ENCODE measurements at regions not wholly inside any gene's neighbourhood (a gene's known extent, or its start where the extent isn't known, plus 50 kb on each side); places are given as distances from the start of the nearest gene placed in this dataset.

DNA sequence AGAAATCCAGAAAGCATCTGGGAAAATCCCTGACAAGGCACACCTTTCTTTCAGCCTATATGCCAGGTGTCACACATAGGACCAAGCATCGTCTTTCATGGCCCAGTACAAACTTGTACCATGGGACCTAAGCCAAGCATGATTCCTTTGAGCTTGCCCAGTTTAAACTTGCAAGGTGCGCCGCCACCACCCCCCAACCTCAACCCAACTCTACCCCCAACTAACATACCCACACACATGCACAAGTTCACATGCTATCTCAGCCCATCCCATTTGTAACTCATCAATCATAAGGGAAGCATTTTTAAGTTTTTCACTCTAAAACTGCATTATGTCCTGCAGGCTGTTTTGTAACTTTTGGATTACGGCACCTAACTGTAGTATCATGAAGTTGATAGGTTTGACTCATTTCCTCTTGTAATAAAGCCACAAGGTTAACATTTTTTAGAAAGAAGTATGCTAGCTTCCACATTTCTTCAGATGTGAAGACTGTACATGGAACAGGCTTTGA, 145.9 kb upstream of the FST start:
- no peak for DNase-seq

DNA sequence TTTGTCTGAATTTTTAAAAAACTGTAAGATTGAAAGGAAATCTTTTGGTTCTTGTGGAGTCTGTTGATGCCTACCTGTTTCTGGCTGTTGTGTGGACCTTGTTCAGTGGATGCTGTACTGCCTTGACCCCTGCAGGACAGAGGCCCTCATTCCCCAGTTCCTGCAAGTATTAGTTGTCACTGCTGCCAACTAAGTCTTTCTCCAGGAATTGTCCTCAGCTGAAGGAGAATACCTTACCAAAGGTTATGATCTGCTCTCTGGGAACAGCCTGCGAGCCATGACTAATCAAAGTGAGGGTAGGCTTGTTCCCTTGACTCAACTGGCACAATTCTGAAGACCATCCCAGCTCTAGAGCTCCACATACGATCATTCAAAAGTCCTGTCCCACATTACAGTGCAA, 145.3 kb upstream of the FST start:
- DNase-seq: no peak

- no peak for DNase-seq
Measured at GRCh38 chr5:53337827-53338226, 142.6 kb upstream of the FST start.

DNA sequence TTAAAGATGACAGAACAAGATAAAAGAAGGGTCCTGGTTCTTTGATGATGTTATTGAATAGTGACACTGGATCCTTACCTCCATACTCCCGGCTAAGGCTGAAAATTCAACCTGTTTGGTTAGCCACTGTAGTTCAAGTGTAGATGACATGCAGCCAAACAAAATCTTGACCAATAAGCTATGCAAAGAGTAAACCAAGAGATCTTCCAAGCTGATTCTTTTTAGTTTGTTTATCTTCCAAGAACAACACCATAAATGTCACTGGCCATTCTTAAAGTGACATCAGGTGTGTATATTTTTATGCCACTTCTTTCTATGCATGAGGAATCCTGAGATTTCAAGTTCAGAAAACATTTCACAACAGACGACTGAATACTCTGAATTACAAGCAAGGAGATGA, 141.5 kb upstream of the FST start:
- DNase-seq: no peak

DNA sequence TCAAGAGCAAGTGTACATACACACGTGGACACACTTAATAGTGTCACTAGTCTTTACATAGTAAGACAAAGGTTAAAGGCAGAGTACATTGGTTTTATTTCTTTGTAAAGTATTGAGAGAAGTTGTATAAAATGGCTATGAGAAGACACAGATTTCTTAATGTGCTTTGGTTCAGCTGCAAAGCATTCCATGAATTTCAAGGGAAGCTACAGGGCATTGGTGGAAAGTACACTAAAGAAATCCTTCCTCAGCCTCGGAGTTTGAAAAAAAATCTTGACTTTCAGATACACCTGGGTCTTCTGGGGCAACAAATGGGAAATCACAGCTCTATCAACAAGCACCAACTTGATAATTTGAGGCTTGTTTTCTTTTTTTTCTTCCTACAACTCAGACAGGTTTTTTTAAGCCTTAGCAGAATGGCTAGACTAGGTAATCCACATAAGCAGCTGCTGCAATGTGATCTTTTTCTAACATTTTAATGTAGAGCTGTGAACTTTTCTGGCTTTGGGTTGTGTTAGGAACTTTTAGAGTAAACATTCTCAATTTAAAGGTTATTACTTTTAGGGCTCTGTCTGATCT, 140.4 kb upstream of the FST start:
- DNase-seq: no peak

- DNase-seq: no peak
Measured at GRCh38 chr5:53340956-53341750, 139.3 kb upstream of the FST start.

DNA sequence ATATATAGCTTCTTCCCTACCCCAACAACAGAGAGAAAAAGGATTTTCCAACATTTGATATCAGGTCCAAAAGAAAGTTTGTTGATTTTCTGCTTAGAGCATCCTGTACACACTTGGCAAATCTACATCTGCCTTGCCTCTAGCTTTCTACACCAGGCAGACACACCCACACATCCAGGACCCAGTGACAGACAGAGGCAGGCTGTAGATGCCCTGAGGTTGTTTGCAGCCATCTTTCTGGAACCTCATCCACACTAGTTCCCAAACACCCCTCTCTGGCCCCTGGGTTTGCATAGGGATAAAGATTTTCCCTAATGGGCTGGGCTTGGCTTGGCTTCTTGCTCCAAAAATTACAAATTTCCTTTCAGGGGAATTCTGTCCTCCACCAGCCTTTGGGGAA, 138.2 kb upstream of the FST start:
- DNase-seq: no peak

DNA sequence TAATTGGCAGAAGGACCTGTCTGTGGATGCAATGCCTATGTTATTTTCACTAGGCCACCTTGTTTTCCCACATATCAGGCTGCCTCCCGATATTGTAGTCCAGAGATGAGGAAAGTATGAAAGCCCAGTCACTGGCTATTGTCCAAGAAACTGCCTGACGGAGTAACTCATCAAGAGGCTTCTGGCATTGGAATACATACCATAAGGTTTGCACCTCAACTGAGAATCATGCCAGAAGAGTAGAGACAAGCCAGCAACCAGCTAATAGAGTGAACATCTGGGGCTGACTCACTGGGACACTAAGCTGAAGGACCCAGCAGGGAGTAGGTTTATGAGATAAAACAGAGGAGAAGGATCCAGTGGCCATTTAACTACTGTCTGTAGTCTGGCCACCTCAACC, 137.2 kb upstream of the FST start:
- DNase-seq: no peak

- no peak for DNase-seq
Measured at GRCh38 chr5:53350368-53350767, 130.1 kb upstream of the FST start.

DNA sequence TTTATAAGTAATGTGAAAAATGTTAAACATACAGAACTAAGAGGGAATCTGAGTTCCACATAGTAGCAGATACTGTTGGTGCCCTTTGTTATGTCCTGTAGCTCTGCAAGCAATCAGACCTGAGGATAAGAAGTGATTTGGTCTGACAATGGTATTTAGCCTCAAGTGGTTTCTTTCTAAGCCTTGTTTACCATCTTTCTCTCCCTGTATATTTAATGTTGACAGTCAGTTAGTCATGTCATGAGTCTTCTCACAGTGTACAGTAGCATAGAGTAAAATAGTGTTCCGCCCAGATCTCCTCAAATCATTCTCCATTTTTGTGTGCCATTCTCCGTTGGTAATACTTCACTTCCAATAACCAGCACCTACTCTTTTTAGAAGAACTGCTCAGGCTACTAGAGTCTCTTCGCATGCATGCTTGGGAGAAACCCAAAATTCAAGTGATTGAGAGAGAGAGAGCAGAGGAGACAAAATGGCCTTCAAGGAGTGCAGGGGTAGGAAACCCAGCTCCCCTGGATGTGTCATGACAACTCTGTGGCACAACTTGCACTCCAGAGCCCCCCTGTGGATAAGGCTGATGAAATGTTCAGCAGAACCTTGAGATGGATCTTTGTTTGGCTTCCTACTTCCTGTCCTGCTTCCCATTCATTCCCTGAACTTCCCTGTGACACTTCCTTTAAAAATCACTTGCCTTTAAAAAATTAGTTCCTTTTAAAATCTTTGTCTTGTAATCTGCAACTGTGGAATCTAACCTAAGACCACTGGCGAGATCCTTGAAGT, 129.2 kb upstream of the FST start:
- no peak for DNase-seq

DNA sequence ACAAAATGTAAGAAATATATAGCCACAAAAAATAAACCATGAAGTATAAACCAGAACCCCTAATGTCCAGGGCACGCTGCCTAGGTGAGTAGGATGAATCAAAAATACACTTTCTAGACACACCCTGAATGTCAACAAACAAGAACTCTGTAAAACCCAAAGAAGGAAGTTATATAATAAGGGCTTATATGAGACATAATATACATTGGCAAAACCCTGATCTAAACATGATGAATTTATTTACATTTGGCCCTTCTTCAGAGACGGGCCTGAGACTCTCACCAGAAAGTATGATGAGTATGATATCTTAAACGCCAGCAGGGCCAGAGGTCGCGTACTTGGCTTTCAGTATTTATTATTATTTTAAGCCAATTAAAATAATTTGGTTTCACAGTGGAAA, 125.1 kb upstream of the FST start:
- DNase-seq: no peak

GRCh38 chr5:53355931-53356330, 124.5 kb upstream of the FST start:
- no peak for DNase-seq

GRCh38 chr5:53357439-53357838, 123.0 kb upstream of the FST start:
- no peak for DNase-seq

- no peak for DNase-seq
Measured at GRCh38 chr5:53358794-53359193, 121.6 kb upstream of the FST start.

DNA sequence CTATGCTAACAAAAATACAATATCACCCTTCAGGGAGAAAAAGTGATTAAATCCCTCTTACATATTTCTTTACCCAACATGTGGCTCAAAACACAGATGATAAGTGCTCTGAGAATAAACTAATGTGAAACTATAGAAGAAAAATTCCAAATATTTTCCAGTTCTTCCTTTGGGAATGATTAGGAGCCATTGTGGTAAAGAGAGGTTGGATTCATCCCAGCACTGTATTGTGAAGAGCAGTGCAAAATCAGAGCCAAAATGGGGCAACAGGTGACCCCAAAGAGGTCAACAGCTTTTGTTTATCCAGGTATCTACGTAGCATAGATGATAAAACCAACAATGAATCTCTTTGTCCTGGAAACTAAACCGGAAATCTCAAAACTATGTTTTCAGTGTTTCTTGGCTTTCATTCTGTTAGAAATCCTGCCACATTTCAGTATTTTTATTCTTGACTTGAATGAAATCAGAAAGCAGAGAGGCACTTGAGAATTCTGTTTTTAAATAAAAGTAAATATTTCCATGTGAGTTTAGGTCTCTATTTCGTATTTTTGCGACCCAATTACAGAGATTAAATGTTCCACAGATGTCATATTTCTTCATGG, 120.4 kb upstream of the FST start:
- no peak for DNase-seq

GRCh38 chr5:53360811-53361210, 119.6 kb upstream of the FST start:
- DNase-seq: no peak

DNA sequence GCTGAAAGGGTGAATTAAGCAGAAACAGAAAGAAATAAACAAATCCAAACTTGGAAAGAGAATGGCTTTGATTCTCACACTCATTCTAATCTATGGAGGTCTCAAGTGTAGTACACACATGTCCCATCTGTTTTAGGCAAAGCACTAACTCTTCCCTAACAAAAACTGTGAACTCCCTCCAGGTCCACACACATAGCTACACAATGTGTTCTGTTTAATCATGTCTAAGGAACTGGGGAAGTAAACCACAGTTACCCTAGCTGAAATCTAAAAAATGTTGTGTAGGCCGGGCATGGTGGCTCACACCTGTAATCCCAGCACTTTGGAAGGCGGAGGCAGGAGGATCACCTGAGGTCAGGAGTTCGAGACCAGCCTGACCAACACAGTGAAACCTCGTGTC, 118.7 kb upstream of the FST start:
- DNase-seq: no peak

- DNase-seq: no peak
Measured at GRCh38 chr5:53362521-53362941, 117.9 kb upstream of the FST start.

DNA sequence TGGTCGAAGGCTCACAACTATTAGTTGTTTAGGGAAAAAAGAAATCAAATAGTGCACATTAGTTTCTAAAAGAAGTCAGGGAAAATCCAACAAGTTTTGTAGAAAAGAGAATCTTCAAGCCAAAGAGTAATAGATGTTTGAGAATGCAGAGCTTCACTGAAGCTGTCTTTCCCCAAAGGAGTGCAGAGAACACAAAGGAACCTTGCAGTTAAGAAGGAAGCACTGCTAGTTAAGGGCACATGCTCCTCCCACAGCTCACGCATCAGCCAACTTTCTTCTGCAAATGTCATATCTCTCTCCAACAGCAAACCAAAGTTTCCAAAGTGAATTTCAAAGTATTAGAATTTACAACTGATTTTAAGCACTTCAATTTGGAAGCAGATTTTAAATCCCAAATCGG, 116.4 kb upstream of the FST start:
- DNase-seq: no peak

- no peak for DNase-seq
Measured at GRCh38 chr5:53366245-53366644, 114.2 kb upstream of the FST start.

DNA sequence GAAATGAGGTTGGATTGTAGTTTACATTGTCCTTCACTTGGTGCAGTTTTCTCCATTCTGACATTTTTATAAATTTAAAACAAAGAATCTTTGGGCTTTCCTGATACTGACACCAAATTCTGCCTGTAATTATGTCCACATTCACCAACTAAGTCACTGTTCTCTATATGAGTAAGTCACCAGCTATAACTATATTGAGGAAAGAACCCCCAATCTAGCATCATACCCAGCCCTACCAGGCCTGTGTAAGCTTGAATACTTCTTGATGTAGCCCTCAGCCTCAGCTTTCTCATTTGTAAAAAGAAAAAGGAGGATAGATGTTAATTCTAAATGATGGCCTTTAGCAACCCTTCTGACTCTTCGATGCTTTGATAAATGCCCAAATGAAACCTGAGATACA, 112.7 kb upstream of the FST start:
- DNase-seq: no peak

GRCh38 chr5:53368516-53368915, 111.9 kb upstream of the FST start:
- no peak for DNase-seq

- DNase-seq: no peak
Measured at GRCh38 chr5:53368966-53369605, 111.3 kb upstream of the FST start.

All from stimulated activated CD4-positive, alpha-beta T cell treated with anti-CD3 and anti-CD28 coated beads, Interleukin-4, amount 100 ng/mL, for 24 hours (primary cell).